NCI-H526 treated with DMSO at 0.1 percent for 48 hours (cell line): ENCODE measurements at regions not wholly inside any gene's neighbourhood (a gene's known extent, or its start where the extent isn't known, plus 50 kb on each side); places are given as distances from the start of the nearest gene placed in this dataset.
"Not testable (repeated sequence)": the region's sequence is repeated elsewhere in the genome, so short reads cannot be mapped to it uniquely, and the experiment has no call there.

Experiments used
- DNase-seq: peaks from one replicate; lab custom pipeline; 2025; lab: John Stamatoyannopoulos, UW

DNA sequence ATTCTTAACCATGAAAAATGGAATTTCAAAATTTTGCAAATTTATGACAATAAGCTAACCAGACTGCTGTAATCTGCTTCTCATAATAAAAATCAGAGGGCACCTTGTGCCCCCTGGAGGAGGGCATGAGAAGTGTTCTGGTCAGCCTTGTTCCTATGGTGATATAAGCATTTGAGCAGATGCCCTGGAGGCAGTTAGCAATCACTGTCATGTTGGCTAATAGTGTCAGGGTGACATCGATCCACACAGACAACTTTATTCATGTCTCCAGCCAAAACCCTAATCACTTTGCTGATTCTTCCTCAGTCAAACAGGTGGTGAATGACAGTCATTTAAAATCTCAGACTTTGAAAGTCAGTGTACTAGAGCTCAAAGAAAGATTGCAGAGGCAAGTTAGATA, 943.0 kb downstream of the GALC start:
- DNase-seq, result no peak

DNA sequence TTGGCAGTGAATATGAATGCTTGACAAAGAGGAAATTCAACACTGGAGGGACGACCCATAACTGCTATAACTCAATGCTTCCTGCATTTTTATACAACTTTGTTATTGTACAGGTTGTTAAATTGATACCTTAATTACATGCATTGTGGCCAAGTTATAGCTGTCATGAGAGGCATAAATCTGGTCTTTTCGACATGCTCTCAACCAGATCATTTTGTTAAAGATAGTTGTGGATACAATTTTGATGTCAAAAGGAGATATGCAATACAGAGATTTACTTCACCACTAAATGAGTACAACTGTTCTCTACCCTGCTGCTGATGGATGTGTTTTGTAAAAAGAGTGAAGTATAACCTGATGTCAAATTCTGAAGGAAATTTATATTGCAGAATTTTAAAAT, 946.0 kb downstream of the GALC start:
- no peak for DNase-seq

DNA sequence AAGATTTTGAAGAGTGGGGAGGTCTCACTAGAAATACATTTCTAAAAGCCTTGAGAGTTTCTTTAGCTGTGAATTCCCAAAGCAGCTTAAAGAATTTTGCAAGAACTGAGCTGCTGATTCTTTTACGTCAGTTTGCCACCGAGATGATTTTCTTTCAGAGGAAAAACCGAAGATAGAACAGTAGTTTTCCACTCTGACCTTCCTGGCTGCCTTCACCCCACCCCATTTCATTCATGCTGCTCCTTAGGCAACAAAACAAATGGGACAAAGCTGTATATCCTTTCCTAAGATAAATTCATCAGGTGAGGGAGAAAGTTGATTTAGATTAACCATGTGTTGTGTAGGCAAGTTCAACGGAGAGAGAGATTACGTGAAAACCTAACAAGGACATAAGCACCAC, 947.0 kb downstream of the GALC start:
- no peak for DNase-seq

DNA sequence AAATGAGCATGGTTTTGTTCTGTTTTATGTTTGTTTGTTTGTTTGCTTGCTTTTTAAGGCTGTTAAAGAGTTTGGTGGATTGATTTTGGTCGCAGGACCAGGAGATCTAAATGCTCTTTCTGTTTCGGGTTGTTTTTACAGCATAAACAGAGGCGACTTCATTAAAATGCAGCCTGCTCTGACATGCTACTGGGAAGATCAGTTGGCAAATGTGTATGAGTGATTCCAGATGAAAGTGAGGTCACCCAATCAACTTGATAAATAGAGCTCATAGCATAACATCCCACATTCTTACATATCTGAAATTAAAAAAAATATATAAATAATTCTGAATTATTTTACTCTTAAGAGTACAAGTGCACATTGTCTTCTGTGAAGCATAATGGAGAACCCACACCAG, 947.7 kb downstream of the GALC start:
- DNase-seq, result no peak

DNA sequence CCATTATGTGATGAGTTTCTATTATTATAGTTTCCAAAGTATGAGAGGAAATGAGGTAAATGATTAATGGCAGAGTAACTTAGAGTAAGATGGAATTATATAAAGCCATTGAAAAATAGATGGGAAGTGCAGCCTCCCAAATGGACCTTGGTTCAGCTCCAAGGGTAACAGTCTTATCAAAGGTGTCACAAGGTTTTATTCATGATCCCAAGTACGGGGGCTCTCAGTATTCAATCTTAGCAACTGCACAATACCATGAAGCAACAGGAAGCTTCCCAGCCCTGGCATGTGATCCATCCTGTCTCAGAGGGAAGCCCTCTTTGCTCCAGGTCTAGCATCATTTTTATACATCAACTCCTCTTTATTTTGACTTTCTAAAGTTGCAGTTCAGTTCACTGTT, 948.2 kb downstream of the GALC start:
- no peak for DNase-seq

DNA sequence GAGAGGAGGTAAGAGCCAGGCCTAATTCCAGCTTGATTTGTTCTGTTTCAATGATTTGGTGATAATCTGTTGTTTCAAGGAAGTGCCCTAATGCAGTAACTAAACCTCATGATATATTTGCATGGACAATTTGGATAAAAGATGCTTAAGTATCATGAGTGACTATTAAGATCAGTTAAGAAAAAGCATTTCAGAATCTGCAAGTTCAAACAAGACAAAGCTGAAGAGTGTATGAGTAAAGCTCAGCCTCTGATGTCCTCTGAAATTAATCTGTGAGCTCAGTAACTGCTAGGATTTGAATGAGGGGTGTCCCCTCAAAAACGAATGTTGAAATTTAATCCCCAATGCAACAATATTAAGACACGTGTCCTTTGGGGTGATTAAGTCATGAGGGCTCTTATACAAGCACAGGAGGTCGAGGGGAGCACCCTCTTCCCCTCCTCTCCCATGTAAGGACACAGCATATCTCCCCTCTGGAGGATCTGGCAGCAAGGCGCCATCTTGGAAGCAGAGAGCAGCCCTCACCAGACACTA, 949.2 kb downstream of the GALC start:
- DNase-seq, result no peak

DNA sequence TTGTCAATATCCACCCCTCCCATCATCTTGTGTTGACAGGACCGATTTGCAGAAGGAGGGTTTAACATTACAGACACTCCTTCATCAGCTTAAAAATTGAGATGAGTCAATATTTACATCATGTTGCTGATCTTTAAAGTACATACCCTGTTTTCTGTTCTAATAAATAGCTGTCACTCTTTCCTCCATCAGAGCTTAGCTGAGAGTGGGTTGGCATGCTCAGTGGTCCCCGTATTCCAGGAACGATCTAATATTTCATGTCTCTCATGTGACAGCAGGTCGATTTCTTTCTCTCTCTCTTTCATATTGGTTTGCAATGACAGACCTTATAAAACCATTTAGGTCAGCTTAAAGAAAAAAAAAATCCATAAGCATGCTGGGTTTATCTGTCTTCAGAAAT, 950.6 kb downstream of the GALC start:
- DNase-seq, result no peak

DNA sequence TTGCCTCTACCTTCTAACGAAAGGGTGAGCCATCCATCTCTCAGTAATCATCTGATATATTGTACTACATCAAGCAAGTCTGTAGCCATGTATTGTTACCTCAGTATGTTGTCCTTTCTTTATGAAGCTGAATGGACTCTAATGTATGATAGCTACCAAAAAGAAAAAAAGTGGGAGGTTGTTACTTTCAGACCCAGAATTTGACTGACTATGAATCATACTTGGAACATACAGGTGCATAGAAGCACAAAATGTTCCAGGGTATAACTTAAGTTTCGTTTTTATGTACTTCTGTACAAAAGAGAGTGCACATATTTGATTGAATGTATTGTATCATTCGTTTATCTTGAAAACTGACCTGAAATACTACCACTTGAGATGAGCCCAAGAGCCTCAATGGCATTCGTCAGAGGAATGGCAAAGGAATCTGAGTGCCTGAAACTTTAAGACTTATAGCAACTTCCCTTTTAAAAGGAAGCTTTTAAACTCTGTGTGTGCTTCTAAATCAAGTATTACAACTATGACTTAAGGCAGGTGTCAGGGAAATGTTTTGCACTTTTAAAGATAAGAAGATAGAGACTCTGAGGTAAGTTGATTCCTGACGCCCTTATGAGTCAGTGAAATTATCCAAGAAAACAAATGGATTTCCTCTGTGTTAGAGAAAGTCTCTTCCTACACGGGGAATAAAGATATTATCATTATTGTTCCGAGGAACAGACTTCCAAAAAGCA, 951.5 kb downstream of the GALC start:
- DNase-seq, result no peak

DNA sequence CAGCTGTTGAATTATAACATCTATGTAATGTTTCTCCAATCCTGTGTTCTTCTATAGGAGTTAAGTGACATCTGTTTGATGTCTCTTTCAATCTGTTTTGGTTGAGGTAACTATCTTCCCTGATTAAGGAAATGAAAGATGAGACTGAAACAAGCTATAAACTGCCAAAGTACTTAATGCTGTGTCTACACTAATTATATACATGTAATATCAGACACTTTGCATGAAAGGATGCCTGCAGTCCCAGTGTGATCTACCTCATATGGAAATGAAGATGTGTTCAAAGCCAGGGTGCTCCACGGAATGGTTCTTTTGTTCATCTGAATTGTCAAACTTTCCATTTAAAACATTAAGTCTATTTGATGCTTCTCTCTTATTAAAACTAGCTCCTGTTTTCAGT, 958.3 kb downstream of the GALC start:
- peak; percentile 31 for DNase-seq

DNA sequence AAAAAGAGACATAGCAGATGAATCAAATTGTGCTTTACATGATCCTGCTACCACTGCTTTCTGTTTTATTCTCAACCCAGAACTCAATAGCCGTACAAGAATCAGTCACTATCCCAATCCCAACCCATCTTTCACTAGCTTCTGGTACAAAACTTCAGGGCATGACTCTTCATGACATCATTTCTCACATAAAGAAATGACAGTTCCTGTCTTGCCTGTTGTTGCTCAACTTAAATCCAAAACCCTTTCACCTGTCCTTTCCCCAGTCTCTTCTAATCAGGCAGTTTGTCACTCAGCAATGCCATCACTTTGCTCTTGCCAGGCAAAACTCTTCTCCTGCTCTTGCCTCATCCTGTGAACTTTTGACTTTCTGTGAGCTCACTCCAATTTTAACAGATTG, 962.8 kb downstream of the GALC start:
- no peak for DNase-seq

DNA sequence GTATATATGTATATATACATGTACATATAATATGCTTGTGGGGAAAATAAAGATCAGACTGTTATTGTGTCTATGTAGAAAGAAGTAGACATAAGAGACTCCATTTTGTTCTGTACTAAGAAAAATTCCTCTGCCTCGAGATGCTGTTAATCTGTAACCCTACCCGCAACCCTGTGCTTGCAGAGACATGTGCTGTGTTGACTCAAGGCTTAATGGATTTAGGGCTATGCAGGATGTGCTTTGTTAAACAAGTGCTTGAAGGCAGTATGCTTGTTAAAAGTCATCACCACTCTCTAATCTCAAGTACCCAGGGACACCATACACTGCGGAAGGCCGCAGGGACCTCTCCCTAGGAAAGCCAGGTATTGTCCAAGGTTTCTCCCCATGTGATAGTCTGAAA, 972.9 kb downstream of the GALC start:
- not testable (repeated sequence) for DNase-seq

DNA sequence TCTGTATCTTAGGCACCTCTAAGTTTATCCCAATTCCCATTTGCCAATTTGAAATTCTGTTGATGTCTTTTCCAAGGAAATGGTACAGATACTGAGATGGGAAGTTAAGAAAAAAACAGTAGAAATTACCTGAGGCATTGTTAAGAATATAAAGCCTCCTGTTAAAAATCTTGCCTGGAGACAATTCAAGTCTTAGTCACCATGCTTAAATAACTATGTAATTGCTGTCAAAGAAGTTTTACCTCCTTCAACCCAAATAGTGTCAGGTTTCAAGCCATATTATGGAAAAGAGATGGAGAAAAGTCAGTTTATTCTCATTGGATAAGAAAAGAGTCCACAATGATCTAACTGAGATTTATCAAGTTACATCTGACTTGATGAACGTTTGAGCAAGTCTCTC, 974.7 kb downstream of the GALC start:
- DNase-seq, result no peak

DNA sequence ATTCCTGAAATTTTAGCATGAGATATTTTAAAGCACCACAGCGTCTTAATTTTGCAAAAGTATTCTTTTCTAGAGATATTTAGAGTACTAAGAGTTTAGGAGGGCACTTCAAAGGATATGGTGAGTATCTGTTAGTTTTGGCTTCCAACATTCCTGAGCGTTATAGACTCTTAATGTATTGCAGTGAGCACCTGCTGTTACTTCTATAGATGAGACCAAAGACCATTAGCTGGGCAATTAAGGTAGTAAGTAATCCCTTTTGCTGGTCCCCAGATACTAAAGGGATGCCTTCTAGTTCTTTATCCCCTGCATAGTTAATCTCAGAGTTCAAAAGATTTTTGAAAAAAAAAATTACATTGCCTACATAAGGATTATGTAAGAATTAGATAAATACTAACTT, 975.6 kb downstream of the GALC start:
- no peak for DNase-seq

DNA sequence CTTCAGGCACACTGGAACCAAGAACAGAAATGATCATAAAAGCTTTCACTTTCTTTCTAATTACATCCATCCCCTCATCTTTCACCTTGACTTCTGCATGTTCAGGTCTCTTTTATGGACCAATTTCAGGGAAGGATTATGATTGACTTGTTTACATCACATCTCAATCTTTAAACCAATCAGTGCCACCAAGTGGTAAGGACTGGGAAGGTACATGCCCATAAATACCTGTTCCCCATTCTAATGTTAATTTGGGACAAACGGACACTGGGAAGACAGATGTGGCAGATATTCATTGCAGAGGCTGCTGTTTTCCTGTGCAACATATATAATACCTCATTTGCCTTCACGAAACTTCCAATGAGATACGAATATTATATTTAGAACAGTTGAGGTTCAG, 978.1 kb downstream of the GALC start:
- no peak for DNase-seq

DNA sequence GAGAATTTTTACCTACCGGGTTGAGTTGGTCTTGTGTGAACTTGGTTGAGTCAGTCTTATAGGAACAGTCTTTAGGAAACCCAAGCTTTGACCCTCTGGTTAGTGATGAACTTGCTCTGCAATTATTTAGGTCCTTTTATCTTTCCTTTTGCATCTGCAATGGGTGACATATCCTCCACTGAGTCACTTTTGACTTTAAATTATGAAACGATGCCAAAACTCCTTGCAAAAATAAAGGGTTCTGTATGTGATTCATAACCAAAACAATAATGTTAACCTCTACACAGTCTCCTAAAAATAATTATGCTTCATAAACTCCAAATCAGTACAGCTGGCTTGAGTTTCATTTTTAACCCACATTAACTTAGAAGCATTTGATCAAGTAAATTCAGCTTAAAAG, 979.4 kb downstream of the GALC start:
- no peak for DNase-seq

DNA sequence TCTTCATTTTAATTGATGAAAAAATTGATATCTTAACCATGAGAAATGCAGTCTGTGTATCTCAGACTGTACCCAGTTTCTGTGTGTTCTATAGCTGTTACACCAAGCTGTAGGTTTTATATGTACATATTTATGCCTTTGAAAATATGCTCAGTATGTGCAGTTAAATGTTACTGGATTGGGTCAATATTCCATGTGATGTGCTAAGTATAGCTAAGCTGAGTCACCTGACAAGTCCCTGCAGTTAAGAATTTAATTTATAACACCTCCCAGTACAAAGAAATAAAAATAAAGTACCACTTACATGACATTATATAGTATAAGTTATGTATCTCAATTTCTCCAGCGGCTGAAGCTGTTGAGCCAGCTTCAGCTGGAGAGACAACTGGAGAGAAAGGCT, 984.0 kb downstream of the GALC start:
- DNase-seq, result no peak

DNA sequence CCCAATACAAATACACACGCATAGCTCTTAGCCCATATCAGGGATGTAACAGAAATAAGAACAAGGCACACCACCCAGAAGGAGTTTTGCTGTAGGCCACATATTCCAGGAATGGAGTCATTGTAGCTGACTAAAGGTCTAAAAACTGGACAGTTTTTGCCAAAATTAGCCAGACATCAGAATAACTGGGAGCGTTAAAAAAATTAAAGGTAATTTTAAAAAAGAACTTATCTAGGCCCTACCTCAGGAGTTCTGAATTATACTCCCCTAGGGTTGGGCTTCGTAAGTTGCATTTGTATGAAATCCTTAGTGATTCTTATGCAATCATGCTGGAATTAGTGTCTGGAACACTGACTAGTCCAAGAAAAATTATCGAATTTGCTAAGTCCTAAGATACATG, 987.7 kb downstream of the GALC start:
- no peak for DNase-seq

DNA sequence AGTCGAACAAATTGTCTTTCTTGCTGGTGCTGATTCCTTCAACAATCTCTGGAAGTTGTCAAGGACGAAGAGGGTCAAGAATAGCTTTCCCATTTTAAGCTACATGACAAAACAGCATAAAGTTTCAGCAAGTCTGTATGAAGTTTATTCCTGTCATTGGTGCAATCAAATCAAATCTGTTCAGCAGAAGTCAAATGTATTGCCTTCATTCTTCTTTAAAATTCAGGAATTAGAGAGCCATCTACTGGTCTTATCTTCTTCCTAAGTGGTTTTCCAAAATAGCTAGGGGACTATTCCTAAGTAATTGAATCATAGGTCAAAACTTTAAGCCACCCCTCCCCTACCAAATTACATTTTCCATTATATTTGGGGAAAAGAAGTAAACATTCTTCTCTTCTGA, 990.2 kb downstream of the GALC start:
- no peak for DNase-seq

DNA sequence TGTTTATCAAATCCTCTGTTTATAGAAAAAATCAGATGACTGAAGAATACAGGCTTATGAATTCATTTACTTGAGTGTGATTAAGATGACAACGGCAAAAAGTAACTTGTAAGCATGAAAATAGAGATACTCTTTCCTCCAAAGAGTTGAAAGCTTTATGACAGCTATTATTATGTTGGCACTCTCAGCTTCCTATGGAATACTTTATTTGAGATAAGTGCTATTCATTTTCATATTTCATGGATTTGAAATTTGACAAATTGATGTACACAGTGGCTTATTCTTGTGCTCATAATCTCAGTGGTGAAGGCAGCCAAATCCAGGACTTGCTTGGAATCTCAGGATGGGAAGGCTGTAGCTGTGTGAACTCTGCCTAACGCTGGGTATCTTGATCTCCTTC, 991.6 kb downstream of the GALC start:
- no peak for DNase-seq

DNA sequence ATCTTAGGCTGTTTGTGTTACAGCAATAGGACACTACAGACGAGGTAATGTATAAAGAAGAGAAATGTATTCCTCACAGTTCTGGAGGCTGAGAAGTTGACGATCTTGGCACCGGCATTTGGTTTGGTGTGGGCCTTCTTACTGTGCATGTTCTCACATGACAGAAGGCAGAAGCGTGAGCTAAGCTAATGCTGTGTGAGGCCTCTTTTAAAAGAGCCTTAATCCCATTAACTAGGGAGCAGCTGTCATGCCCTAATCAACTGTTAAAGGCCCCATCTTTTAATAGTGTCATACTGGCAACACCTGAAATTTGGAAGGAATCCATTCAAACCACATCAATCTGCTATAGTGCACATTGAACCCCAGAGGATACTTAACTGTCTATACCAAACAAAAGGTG, 992.9 kb downstream of the GALC start:
- DNase-seq, result no peak

DNA sequence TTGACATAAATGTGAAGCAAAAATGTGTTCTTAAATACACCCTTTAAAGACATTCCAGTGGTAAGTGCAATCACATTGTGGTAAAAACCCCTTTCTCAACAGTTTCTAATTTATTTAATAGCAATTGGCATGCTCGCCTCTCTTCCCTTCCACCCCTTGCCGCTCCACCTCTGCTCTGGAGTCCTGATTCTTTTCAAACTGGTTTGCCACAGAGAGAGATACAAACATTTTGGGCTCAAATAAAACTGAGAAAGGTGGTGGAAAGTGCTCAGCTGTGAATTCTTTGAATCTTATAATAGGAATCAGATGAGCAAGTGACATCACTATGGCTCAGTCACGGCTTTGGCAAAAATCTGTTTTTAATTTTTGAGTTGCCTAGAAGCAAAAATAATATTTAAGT, 993.9 kb downstream of the GALC start:
- DNase-seq, result no peak

DNA sequence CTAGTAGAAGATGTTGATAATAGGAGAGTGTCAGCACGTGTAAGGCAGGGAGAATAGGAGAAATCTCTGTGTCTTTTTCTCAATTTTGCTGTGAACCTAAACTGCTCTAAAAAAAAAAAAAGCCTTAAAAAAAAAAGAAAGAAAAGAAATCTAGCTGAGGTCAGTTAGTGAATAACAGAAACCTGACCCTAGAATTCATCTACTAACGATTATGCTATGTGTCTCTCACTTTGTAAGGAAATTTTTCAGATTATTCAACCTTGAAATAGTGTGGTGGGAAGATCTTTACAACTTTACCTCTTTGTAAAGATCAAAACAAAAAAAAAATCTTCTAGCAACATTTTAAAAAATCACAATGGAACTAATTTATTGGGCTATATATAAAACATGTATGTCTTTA, 995.7 kb downstream of the GALC start:
- no peak for DNase-seq

DNA sequence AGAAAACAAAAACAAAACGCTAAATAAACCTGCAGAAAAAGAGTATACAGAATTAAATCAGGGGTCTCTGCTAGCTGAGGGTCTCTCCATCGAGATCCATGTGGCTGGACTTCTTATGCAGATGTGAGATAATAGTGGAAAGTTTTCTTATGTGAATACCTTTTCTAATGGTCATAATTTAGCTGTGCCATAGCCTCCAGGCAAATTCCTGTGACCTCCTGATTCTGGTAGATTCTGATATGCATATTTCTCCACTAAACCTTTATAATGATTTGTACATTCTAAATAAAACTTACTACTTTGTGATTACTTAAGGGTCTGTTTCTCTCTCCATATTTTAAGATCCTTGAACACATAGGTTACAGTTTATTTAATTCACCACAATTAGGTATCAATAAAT, 1002.6 kb downstream of the GALC start:
- DNase-seq, result no peak

DNA sequence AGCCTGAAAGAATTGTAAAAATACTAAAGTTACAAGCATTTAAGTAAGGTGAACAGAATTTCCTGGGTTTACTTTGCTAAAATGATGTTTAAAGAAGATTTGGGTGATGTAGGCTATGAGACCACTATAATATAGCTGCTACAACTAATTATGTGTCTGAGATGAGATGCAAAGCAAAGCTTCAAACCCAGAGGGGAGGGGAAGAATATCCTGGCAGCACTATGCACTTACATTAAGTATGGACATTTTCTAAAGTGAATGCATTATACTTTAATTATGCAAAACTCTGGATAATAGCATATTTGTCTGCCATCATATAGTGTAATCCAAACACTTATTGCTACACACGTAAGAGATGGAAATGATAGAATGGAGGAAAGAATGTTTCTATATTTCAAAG, 1003.7 kb downstream of the GALC start:
- no peak for DNase-seq
